Suprapubic skin (tissue), 4 donors: ENCODE measurements at regions not wholly inside any gene's neighbourhood (a gene's known extent, or its start where the extent isn't known, plus 50 kb on each side); places are given as distances from the start of the nearest gene placed in this dataset.

Experiments
- DNase-seq, 2 donors: peaks; one replicate each; pipeline ENCODE4 v3.0.0-alpha.2; 2019; ENCODE audit warnings: low spot score in 2 of 2
- H3K27ac ChIP-seq: fragments of 200-600 bp; sonication (generic); one replicate; pipeline ENCODE4 v1.5.1; 2019
- H3K27me3 ChIP-seq: fragments of 200-600 bp; sonication (generic); one replicate; pipeline ENCODE4 v1.5.1; 2019
- H3K36me3 ChIP-seq: fragments of 200-600 bp; sonication (generic); one replicate; pipeline ENCODE4 v1.5.1; 2019
- H3K4me1 ChIP-seq: fragments of 200-600 bp; sonication (generic); one replicate; pipeline ENCODE4 v1.5.1; 2019
- H3K4me3 ChIP-seq: fragments of 200-600 bp; sonication (generic); one replicate; pipeline ENCODE4 v1.5.1; 2019; ENCODE audit warnings: mild to moderate bottlenecking
- H3K9me3 ChIP-seq: fragments of 200-600 bp; sonication (generic); one replicate; pipeline ENCODE4 v1.5.1; 2019
- EP300 ChIP-seq: sonication (generic); formaldehyde crosslinking; IDR thresholded peaks from one replicate; pipeline ENCODE4 v1.6.1; 2017; ENCODE audit warnings: antibody characterized with exemption
- POLR2A ChIP-seq, 2 donors: fragments of 450-650 bp; IDR thresholded peaks; one replicate each; pipeline ENCODE4 v1.6.1; 2017; ENCODE audit warnings: antibody characterized with exemption in 2 of 2, mild to moderate bottlenecking in 2 of 2, moderate library complexity in 2 of 2
- POLR2AphosphoS5 ChIP-seq, 3 donors: sonication (generic); formaldehyde crosslinking; IDR thresholded peaks; one replicate each; pipeline ENCODE4 v1.6.1; 2017; ENCODE audit warnings: antibody characterized with exemption in 3 of 3
- WGBS: methylation state at CpG from one replicate; pipeline ENCODE4 v1.1.5; 2018; 5-methylcytosine and 5-hydroxymethylcytosine counted together
- TF ChIP-seq, protein P1 (sequence below), 2 donors: fragments of 200-600 bp in 1 of 2; fragments of 450-650 bp in 1 of 2; sonication (generic) in 1 of 2; IDR thresholded peaks; one replicate each; pipeline ENCODE4 v1.5.1; 2016 to 2019; ENCODE audit warnings: antibody characterized with exemption in 2 of 2, mild to moderate bottlenecking in 1 of 2, moderate library complexity in 1 of 2

DNA sequence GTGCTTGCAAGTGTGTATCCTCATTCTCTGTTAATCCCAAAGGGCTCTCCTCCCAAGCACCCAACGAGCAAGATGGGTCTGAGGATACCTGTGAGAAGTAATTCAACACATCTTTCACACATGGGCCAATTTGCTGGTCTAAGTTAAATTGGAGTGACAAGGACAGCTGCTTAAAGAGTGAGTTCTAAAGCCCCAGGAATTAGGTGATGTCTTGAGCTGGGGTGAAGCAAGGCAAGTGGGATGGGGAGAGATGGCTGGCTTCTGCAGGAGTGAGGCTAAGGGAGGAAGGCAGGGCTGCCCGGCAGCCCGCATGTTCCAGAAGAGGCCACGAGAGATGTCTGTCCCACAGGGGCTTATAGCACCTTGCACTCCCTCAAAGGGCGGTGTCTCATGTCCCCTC, 288.5 kb downstream of the CDH26 start:
- Histone ChIP-seq H3K27ac (no peak overlapping the region), H3K27me3 (no peaks in the 10 kb centered on the region), H3K4me1 (no peaks in the 10 kb centered on the region), H3K4me3 (no peak overlapping the region), H3K9me3 (no peaks in the 10 kb centered on the region), H3K36me3 (no peaks in the 10 kb centered on the region)
- WGBS, result 83% methylated on average over 5 of the region's 5 CpGs
- TF ChIP-seq, protein P1, sequence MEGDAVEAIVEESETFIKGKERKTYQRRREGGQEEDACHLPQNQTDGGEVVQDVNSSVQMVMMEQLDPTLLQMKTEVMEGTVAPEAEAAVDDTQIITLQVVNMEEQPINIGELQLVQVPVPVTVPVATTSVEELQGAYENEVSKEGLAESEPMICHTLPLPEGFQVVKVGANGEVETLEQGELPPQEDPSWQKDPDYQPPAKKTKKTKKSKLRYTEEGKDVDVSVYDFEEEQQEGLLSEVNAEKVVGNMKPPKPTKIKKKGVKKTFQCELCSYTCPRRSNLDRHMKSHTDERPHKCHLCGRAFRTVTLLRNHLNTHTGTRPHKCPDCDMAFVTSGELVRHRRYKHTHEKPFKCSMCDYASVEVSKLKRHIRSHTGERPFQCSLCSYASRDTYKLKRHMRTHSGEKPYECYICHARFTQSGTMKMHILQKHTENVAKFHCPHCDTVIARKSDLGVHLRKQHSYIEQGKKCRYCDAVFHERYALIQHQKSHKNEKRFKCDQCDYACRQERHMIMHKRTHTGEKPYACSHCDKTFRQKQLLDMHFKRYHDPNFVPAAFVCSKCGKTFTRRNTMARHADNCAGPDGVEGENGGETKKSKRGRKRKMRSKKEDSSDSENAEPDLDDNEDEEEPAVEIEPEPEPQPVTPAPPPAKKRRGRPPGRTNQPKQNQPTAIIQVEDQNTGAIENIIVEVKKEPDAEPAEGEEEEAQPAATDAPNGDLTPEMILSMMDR (IDR thresholded peaks at IDR 0.05), result no peak
- no peak for TF ChIP-seq POLR2AphosphoS5 (IDR thresholded peaks at IDR 0.05)
- no peak for DNase-seq

DNA sequence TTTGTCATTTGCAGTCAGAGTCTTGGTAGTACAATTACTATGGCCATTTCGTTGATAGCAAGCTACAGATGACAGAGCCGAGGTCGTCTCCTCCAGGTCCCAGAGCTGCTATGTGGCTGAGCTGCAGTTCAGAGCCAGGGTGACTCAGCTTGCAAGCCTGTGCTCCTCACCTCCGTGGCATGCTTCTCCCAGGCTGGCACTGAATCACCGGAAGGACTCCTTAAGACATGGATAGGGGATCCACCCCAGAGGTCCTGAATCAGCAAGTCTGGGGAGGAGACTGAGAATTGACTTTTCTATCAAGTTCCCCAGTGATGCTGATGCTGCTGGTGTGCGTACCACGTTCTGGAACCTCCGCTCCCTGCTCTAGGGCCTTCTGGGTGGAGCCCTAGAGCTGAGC, 291.2 kb downstream of the CDH26 start:
- no peak for DNase-seq
- TF ChIP-seq EP300 (no peak), POLR2A (IDR thresholded peaks at IDR 0.05) (no peak), POLR2AphosphoS5 (IDR thresholded peaks at IDR 0.05) (no peak)
- TF ChIP-seq, protein P1 (IDR thresholded peaks at IDR 0.05), result no peak
- H3K4me3 ChIP-seq, result no peak overlapping the region
- H3K9me3 ChIP-seq, result no peaks in the 10 kb centered on the region
- no peak overlapping the region for H3K27ac ChIP-seq
- no peaks in the 10 kb centered on the region for H3K4me1 ChIP-seq
- no peaks in the 10 kb centered on the region for H3K36me3 ChIP-seq
- 50% methylated on average over 7 of the region's 8 CpGs for WGBS
- peaks cover 5% of the 10 kb centered on the region for H3K27me3 ChIP-seq

DNA sequence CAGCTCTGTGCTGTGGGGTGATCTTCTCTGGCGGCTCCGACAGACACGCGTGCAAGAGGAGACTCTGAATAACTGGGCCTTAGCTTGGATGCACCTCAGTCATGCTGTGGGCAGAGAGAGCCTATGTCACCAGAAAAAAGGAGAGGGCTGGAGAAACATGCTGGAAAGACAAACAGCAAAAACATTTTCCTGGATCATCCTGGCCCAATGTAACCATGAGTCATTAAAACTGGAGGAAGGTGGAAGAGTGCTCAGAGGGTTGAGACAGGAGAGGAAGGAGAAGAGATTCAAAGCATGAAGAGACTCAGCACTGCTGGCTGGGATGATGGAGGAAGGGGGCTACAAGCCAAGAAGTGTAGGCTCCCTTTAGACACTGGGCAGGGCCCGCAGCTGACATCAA, 292.0 kb downstream of the CDH26 start:
- Histone ChIP-seq H3K36me3 (no peaks in the 10 kb centered on the region), H3K4me3 (no peak overlapping the region), H3K27me3 (peaks cover 5% of the 10 kb centered on the region), H3K9me3 (no peaks in the 10 kb centered on the region), H3K4me1 (no peaks in the 10 kb centered on the region), H3K27ac (no peak overlapping the region)
- 97% methylated on average over 5 of the region's 5 CpGs for WGBS
- no peak for DNase-seq
- TF ChIP-seq POLR2AphosphoS5 (IDR thresholded peaks at IDR 0.05) (no peak), POLR2A (IDR thresholded peaks at IDR 0.05) (no peak)
- TF ChIP-seq, protein P1 (IDR thresholded peaks at IDR 0.05), result no peak

DNA sequence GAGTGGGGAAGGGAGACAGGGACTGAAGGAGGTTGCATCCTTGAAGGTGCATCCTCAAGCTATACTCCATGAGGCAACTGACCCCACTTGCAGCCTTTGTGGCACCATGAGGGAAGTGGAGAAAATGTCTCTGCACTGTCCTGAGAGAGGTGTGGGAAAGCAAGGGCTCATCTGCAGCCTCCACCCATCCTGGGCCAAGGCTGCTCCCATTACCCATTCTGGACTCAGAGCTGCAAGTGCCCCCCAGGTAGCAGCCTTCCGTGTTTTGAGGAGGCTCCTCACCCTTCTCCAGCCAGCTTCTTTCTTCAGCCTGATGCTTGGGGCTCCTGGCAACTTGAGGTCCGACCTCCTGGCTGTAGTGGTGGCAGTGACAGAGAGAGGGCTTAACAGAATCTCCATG, 294.6 kb downstream of the CDH26 start:
- Histone ChIP-seq H3K4me3 (no peak overlapping the region), H3K27me3 (peaks cover 12% of the 10 kb centered on the region), H3K36me3 (no peaks in the 10 kb centered on the region), H3K4me1 (no peaks in the 10 kb centered on the region), H3K27ac (no peak overlapping the region), H3K9me3 (no peaks in the 10 kb centered on the region)
- TF ChIP-seq POLR2AphosphoS5 (IDR thresholded peaks at IDR 0.05), result no peak
- TF ChIP-seq EP300, result no peak
- no peak for TF ChIP-seq POLR2A (IDR thresholded peaks at IDR 0.05)
- TF ChIP-seq, protein P1 (IDR thresholded peaks at IDR 0.05), result no peak
- 71% methylated on average over 2 of the region's 2 CpGs for WGBS
- DNase-seq, result no peak

DNA sequence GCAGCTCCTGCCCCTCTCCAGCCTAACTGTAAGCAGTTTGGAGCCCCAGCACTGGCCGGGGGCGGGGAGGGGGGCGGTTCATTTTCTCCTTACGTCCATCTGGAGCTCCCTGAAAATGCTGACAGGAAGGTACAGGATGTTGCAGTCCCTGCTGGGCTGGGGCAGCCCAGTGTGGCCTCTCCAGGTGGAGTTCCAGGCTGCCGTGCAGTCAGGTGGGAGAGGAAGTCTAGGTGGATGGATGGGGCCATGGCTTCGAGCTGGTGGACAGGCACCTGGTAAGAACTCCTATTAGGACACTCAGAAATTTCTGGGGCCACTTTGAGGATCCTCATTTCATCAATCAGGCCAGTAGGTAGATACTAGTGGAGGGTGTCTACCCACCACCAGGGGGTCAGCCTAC, 295.2 kb downstream of the CDH26 start:
- Histone ChIP-seq H3K36me3 (no peaks in the 10 kb centered on the region), H3K4me3 (no peak overlapping the region), H3K9me3 (no peaks in the 10 kb centered on the region), H3K4me1 (no peaks in the 10 kb centered on the region), H3K27ac (no peak overlapping the region), H3K27me3 (peaks cover 18% of the 10 kb centered on the region)
- TF ChIP-seq, protein P1 (IDR thresholded peaks at IDR 0.05), result no peak
- TF ChIP-seq POLR2A (IDR thresholded peaks at IDR 0.05), result no peak
- no peak for TF ChIP-seq POLR2AphosphoS5 (IDR thresholded peaks at IDR 0.05)
- TF ChIP-seq EP300, result no peak
- no peak for DNase-seq
- WGBS, result 88% methylated on average over 4 of the region's 6 CpGs
